EL (cell line): ENCODE measurements at regions not wholly inside any gene's neighbourhood (a gene's known extent, or its start where the extent isn't known, plus 50 kb on each side); places are given as distances from the start of the nearest gene placed in this dataset.
A peak's percentile ranks its signal among the peaks of the same experiment; 100 is the strongest.
"Not testable (repeated sequence)": the region's sequence is repeated elsewhere in the genome, so short reads cannot be mapped to it uniquely, and the experiment has no call there.

Source experiments
- DNase-seq: peaks from one replicate; pipeline ENCODE4 v3.0.0-alpha.2; 2016

GRCh38 chr10:33034931-33035330 is 76.9 kb upstream of the ITGB1 start:
- DNase-seq, result no peak

- peak; percentile 89 for DNase-seq
Measured at GRCh38 chr10:33032654-33033151, 74.7 kb upstream of the ITGB1 start.

- DNase-seq, result no peak
Measured at GRCh38 chr10:33031815-33032653, 74.0 kb upstream of the ITGB1 start.

GRCh38 chr10:33031171-33031570 is 73.1 kb upstream of the ITGB1 start:
- DNase-seq, result no peak

- not testable (repeated sequence) for DNase-seq
Measured at GRCh38 chr10:33028515-33028914, 70.5 kb upstream of the ITGB1 start.

- DNase-seq, result no peak
Measured at GRCh38 chr10:33027088-33027487, 69.1 kb upstream of the ITGB1 start.

GRCh38 chr10:33026422-33026821 is 68.4 kb upstream of the ITGB1 start:
- DNase-seq, result no peak

GRCh38 chr10:33025910-33026309 is 67.9 kb upstream of the ITGB1 start:
- no peak for DNase-seq

- no peak for DNase-seq
Measured at GRCh38 chr10:33025039-33025438, 67.0 kb upstream of the ITGB1 start.

- no peak for DNase-seq
Measured at GRCh38 chr10:33022691-33023090, 64.7 kb upstream of the ITGB1 start.

- DNase-seq, result no peak
Measured at GRCh38 chr10:33022090-33022489, 64.1 kb upstream of the ITGB1 start.

- no peak for DNase-seq
Measured at GRCh38 chr10:33016988-33017387, 59.0 kb upstream of the ITGB1 start.

GRCh38 chr10:33015761-33016547 is 57.9 kb upstream of the ITGB1 start:
- DNase-seq, result peak; percentile 61

- DNase-seq, result not testable (repeated sequence)
Measured at GRCh38 chr10:33013331-33013730, 55.3 kb upstream of the ITGB1 start.

GRCh38 chr10:33012306-33012705 is 54.3 kb upstream of the ITGB1 start:
- DNase-seq, result no peak

- DNase-seq, result peak; percentile 94
Measured at GRCh38 chr10:33010132-33011037, 52.4 kb upstream of the ITGB1 start.

GRCh38 chr10:33009244-33010131 is 51.5 kb upstream of the ITGB1 start:
- no peak for DNase-seq

- peak; percentile 87 for DNase-seq
Measured at GRCh38 chr10:33008499-33009243, 50.6 kb upstream of the ITGB1 start.

- not testable (repeated sequence) for DNase-seq
Measured at GRCh38 chr10:33007731-33008381, 49.8 kb upstream of the ITGB1 start.
